Fibroblast of mammary gland (primary cell): ENCODE measurements at regions not wholly inside any gene's neighbourhood (a gene's known extent, or its start where the extent isn't known, plus 50 kb on each side); places are given as distances from the start of the nearest gene placed in this dataset.
"Not testable (repeated sequence)": the region's sequence is repeated elsewhere in the genome, so short reads cannot be mapped to it uniquely, and the experiment has no call there.

Experiments used
- DNase-seq: peaks from one replicate; pipeline ENCODE4 v3.0.0-alpha.2; 2010; ENCODE audit warnings: low read depth
- H3K4me3 ChIP-seq: 2 replicates; pipeline ENCODE4 v1.5.1; 2011; ENCODE audit warnings: low read depth, mild to moderate bottlenecking, low read length, moderate library complexity; ENCODE audit not compliant: control insufficient read depth
- CTCF ChIP-seq: conservative IDR thresholded peaks from 2 replicates; pipeline ENCODE4 v1.5.1; 2011; ENCODE audit warnings: low read depth, low read length, inconsistent platforms; ENCODE audit not compliant: control insufficient read depth, insufficient read depth

GRCh38 chr7:113338071-113338696, 219.8 kb upstream of the SMIM30 start:
- DNase-seq, result no peak
- no peak overlapping the region for H3K4me3 ChIP-seq
- TF ChIP-seq CTCF, result no peak

- not testable (repeated sequence) for H3K4me3 ChIP-seq, DNase-seq
Observed at GRCh38 chr7:113336838-113337237, 218.5 kb upstream of the SMIM30 start.

GRCh38 chr7:113331155-113331898, 213.0 kb upstream of the SMIM30 start:
- DNase-seq, result no peak
- no peak overlapping the region for H3K4me3 ChIP-seq
- TF ChIP-seq CTCF, result no peak

GRCh38 chr7:113321201-113321600, 202.8 kb upstream of the SMIM30 start:
- TF ChIP-seq CTCF, result no peak
- DNase-seq, result peak; percentile 14
- no peak overlapping the region for H3K4me3 ChIP-seq

- DNase-seq, result no peak
- no peak for TF ChIP-seq CTCF
- H3K4me3 ChIP-seq, result no peak overlapping the region
Observed at GRCh38 chr7:113320419-113320818, 202.1 kb upstream of the SMIM30 start.

GRCh38 chr7:113314594-113314993, 196.2 kb upstream of the SMIM30 start:
- no peak for TF ChIP-seq CTCF
- no peak overlapping the region for H3K4me3 ChIP-seq
- DNase-seq, result no peak

- no peak overlapping the region for H3K4me3 ChIP-seq
Observed at GRCh38 chr7:113308399-113308798, 190.0 kb upstream of the SMIM30 start.

More at GRCh38 chr7:113308399-113308798, 190.0 kb upstream of the SMIM30 start:
- DNase-seq, result no peak
- TF ChIP-seq CTCF, result no peak
